ENCODE measurements at regions not wholly inside any gene's neighbourhood (a gene's known extent, or its start where the extent isn't known, plus 50 kb on each side); places are given as distances from the start of the nearest gene placed in this dataset.

- TF ChIP-seq CTCF (IDR thresholded peaks at IDR 0.05): no peak
- no peak for TF ChIP-seq POLR2A (IDR thresholded peaks at IDR 0.05)
Measured at GRCh38 chr2:221085936-221086335, 486.2 kb downstream of the EPHA4 start.
